Tibial nerve (tissue), 3 donors: ENCODE measurements at regions not wholly inside any gene's neighbourhood (a gene's known extent, or its start where the extent isn't known, plus 50 kb on each side); places are given as distances from the start of the nearest gene placed in this dataset.

Experiments
- CTCF ChIP-seq, 5 experiments: fragments of 200-600 bp in 3 of 5; fragments of 450-650 bp in 2 of 5; sonication (generic) in 3 of 5; IDR thresholded peaks; one replicate each; pipeline ENCODE4 v1.5.1; 2016 to 2019; ENCODE audit warnings: antibody characterized with exemption in 5 of 5, mild to moderate bottlenecking in 3 of 5, moderate library complexity in 2 of 5
- POLR2A ChIP-seq, 2 donors: fragments of 450-650 bp; IDR thresholded peaks; one replicate each; pipeline ENCODE4 v1.6.1; 2017; ENCODE audit warnings: antibody characterized with exemption in 2 of 2, mild to moderate bottlenecking in 2 of 2, moderate library complexity in 2 of 2

GRCh38 chr2:144324446-144325045 is 195.4 kb downstream of the ZEB2 start:
- TF ChIP-seq CTCF (IDR thresholded peaks at IDR 0.05) (no peak), POLR2A (IDR thresholded peaks at IDR 0.05) (no peak)
